ENCODE measurements at regions not wholly inside any gene's neighbourhood (a gene's known extent, or its start where the extent isn't known, plus 50 kb on each side); places are given as distances from the start of the nearest gene placed in this dataset.

GRCh38 chr15:49793943-49794342 lies 173.1 kb downstream of the DTWD1 start:
- Histone ChIP-seq H3K9ac (ENCODE audit: low read depth in 1 of 3, low read length in 3 of 3) (no peak overlapping the region), H3K4me3 (ENCODE audit: low read length in 3 of 3) (no peak overlapping the region), H3K27ac (ENCODE audit: low read depth, low read length) (no peak overlapping the region), H3K36me3 (ENCODE audit: control insufficient read depth in 3 of 3, insufficient read depth in 3 of 3, low read length in 3 of 3) (no peaks in the 10 kb centered on the region), H3K27me3 (ENCODE audit: control insufficient read depth in 3 of 3, insufficient read depth in 3 of 3, low read length in 3 of 3) (no peaks in the 10 kb centered on the region), H3K4me1 (ENCODE audit: control insufficient read depth in 3 of 3, insufficient read depth in 3 of 3, low read length in 3 of 3) (no peaks in the 10 kb centered on the region), H3K9me3 (ENCODE audit: control insufficient read depth in 3 of 3, low read length in 3 of 3) (peaks cover 0 to 7% (median 0%) of the 10 kb centered on the region in 3 donors)

- Histone ChIP-seq H3K27me3 (ENCODE audit: control insufficient read depth in 3 of 3, insufficient read depth in 3 of 3, low read length in 3 of 3) (no peaks in the 10 kb centered on the region), H3K27ac (ENCODE audit: low read depth, low read length) (no peak overlapping the region), H3K9ac (ENCODE audit: low read depth in 1 of 3, low read length in 3 of 3) (no peak overlapping the region), H3K9me3 (ENCODE audit: control insufficient read depth in 3 of 3, low read length in 3 of 3) (no peaks in the 10 kb centered on the region), H3K4me3 (ENCODE audit: low read length in 3 of 3) (no peak overlapping the region), H3K36me3 (ENCODE audit: control insufficient read depth in 3 of 3, insufficient read depth in 3 of 3, low read length in 3 of 3) (no peaks in the 10 kb centered on the region), H3K4me1 (ENCODE audit: control insufficient read depth in 3 of 3, insufficient read depth in 3 of 3, low read length in 3 of 3) (no peaks in the 10 kb centered on the region)
Observed at GRCh38 chr15:49801796-49802195, 180.9 kb downstream of the DTWD1 start.

Measured in skeletal muscle tissue (tissue), 3 donors.